Endothelial cell of umbilical vein (primary cell): ENCODE measurements at regions not wholly inside any gene's neighbourhood (a gene's known extent, or its start where the extent isn't known, plus 50 kb on each side); places are given as distances from the start of the nearest gene placed in this dataset.

Source experiments
- BruUV-seq: library from RNA; stranded (reverse); fragments of 400-500 nt; replicated peaks from 2 replicates; lab custom pipeline; 2021; lab: Mats Ljungman, UMichigan
- CTCF ChIA-PET: fragments of 300-600, 350-600 bp; sonication (Branson Sonifier 250); formaldehyde crosslinking; loops from one replicate; lab custom pipeline; 2021; ENCODE audit warnings: antibody characterized with exemption, inconsistent platforms; lab: Charles Lee
- POLR2A ChIA-PET: fragments of 300-600, 350-600 bp; sonication (Branson Sonifier 250); formaldehyde crosslinking; loops from one replicate; lab custom pipeline; 2021; ENCODE audit warnings: antibody characterized with exemption, inconsistent platforms; lab: Charles Lee
- DNase-seq: peaks from one replicate; pipeline ENCODE4 v3.0.0-alpha.2; 2011; ENCODE audit warnings: low read depth, low spot score
- FAIRE-seq: peaks from 2 replicates; lab custom pipeline; 2011; peaks lifted over from hg19 to GRCh38; lab: Jason Lieb, UNC
- H2AFZ ChIP-seq: 2 replicates; pipeline ENCODE4 v1.6.0; 2012; ENCODE audit warnings: low read depth, low read length, control low read depth, inconsistent platforms
- H3K27ac ChIP-seq: 2 replicates; pipeline ENCODE4 v1.5.1; 2011; ENCODE audit warnings: low read depth, mild to moderate bottlenecking, control low read depth, low read length, moderate library complexity; ENCODE audit not compliant: insufficient read depth
- H3K27me3 ChIP-seq, 2 experiments: 2 replicates each; pipeline versions ENCODE4 v1.6.0 to v1.6.1; 2011; ENCODE audit warnings: low read length in 2 of 2, mixed read lengths in 1 of 2; ENCODE audit not compliant: control insufficient read depth in 2 of 2, insufficient read depth in 2 of 2
- H3K36me3 ChIP-seq, 2 experiments: 2 replicates in 1 of 2; 3 replicates in 1 of 2; pipeline ENCODE4 v1.5.1; 2011; ENCODE audit warnings: low read length in 2 of 2, mild to moderate bottlenecking in 1 of 2, moderate library complexity in 1 of 2; ENCODE audit not compliant: control insufficient read depth in 2 of 2, insufficient read depth in 2 of 2; ENCODE audit errors: extremely low read depth in 1 of 2
- H3K4me1 ChIP-seq: 3 replicates; pipeline ENCODE4 v1.5.1; 2011; ENCODE audit warnings: mild to moderate bottlenecking, low read length; ENCODE audit not compliant: control insufficient read depth, insufficient read depth; ENCODE audit errors: extremely low read depth
- H3K4me2 ChIP-seq: 2 replicates; pipeline ENCODE4 v1.6.1; 2011; ENCODE audit warnings: low read length, control low read depth, mixed read lengths; ENCODE audit not compliant: insufficient read depth
- H3K4me3 ChIP-seq, 3 experiments: fragments of 200-600 bp in 1 of 3; sonication (generic), shearing (Covaris generic) in 1 of 3; replicated peaks in 1 of 3; 2 replicates each; pipeline ENCODE4 v1.5.1; 2011 to 2016; ENCODE audit warnings: control low read depth in 3 of 3, low read length in 3 of 3, mild to moderate bottlenecking in 2 of 3, inconsistent platforms in 1 of 3, low read depth in 1 of 3, moderate library complexity in 1 of 3; ENCODE audit not compliant: insufficient read depth in 1 of 3
- H3K79me2 ChIP-seq: 2 replicates; pipeline ENCODE4 v1.6.0; 2012; ENCODE audit warnings: low read length, inconsistent platforms; ENCODE audit not compliant: control insufficient read depth, insufficient read depth
- H3K9ac ChIP-seq: replicated peaks from 2 replicates; pipeline ENCODE3; 2011; ENCODE audit warnings: low read length, control low read depth; ENCODE audit not compliant: insufficient read depth; ENCODE audit errors: extremely low read depth
- H3K9me1 ChIP-seq: replicated peaks from 3 replicates; pipeline ENCODE4 v1.6.0; 2011; ENCODE audit warnings: mild to moderate bottlenecking, low read length; ENCODE audit not compliant: control insufficient read depth, insufficient read depth; ENCODE audit errors: extremely low read depth
- H3K9me3 ChIP-seq: replicated peaks from 2 replicates; pipeline ENCODE4 v1.5.1; 2012; ENCODE audit warnings: low read length, inconsistent platforms; ENCODE audit not compliant: control insufficient read depth, insufficient read depth
- H4K20me1 ChIP-seq: replicated peaks from 2 replicates; pipeline ENCODE3; 2011; ENCODE audit warnings: mild to moderate bottlenecking, low read length; ENCODE audit not compliant: control insufficient read depth, insufficient read depth; ENCODE audit errors: extremely low read depth
- CTCF ChIP-seq, 2 donors: IDR thresholded peaks; 1 replicate in 1 of 2; 2 replicates in 1 of 2; pipeline ENCODE4 v1.5.1; 2011; ENCODE audit warnings: low read length in 2 of 2, mild to moderate bottlenecking in 2 of 2, moderate library complexity in 2 of 2, control low read depth in 1 of 2, inconsistent platforms in 1 of 2, low read depth in 1 of 2; ENCODE audit not compliant: insufficient read depth in 1 of 2; ENCODE audit errors: extremely low read depth in 1 of 2
- GATA2 ChIP-seq: IDR thresholded peaks from 2 replicates; pipeline ENCODE4 v1.7.0; 2011; ENCODE audit warnings: low read depth, mild to moderate bottlenecking, moderate library complexity, mixed read lengths, low read length; ENCODE audit not compliant: insufficient read length, insufficient read depth
- JUN ChIP-seq: IDR thresholded peaks from 2 replicates; pipeline ENCODE4 v1.6.1; 2011; ENCODE audit warnings: borderline replicate concordance, low read depth; ENCODE audit not compliant: insufficient read length, insufficient read depth
- MYC ChIP-seq: IDR thresholded peaks from one replicate; pipeline ENCODE4 v1.6.1; 2011; ENCODE audit warnings: mild to moderate bottlenecking, low read depth, low read length
- POLR2A ChIP-seq: IDR thresholded peaks from 2 replicates; pipeline ENCODE4 v1.6.1; 2012; ENCODE audit warnings: low read depth, mild to moderate bottlenecking, control low read depth, low read length
- POLR2AphosphoS5 ChIP-seq: IDR thresholded peaks from 2 replicates; pipeline ENCODE4 v1.6.1; 2012; ENCODE audit warnings: low read depth, mild to moderate bottlenecking, control low read depth, low read length, moderate library complexity; ENCODE audit not compliant: insufficient read depth
- dilution Hi-C: fragments of 300-500 bp; cut with MboI; formaldehyde crosslinking; loops from one replicate; pipeline ENCODE4 v1.15.0; 2019; ENCODE audit warnings: low sequenced_read_pairs; ENCODE audit not compliant: extremely low pct_ligation_motif_present
- intact Hi-C: fragments of 100-400 bp; cut with micrococcal nuclease; formaldehyde crosslinking; loops from one replicate; pipeline ENCODE4 v1.10.0; 2022

GRCh38 chr10:56973766-56974165 is 612.7 kb upstream of the ZWINT start:
- BruUV-seq, result no TSS peak
- H3K79me2 ChIP-seq, result no peaks in the 10 kb centered on the region
- H3K9me3 ChIP-seq, result peaks cover 2% of the 10 kb centered on the region
- ChIA-PET POLR2A (no interaction called here), CTCF (no interaction called here)
- no peak overlapping the region for H3K9ac ChIP-seq
- H3K4me1 ChIP-seq, result no peaks in the 10 kb centered on the region
- no peak overlapping the region for H3K27ac ChIP-seq
- dilution Hi-C loops, result no loop called here
- intact Hi-C loops, result no loop called here
- TF ChIP-seq POLR2AphosphoS5 (no peak), POLR2A (no peak), MYC (no peak), GATA2 (no peak), CTCF (IDR thresholded peaks at IDR 0.05; ENCODE audit: extremely low read depth in 1 of 2, insufficient read depth in 1 of 2, low read depth in 1 of 2, low read length in 2 of 2) (no peak)
- no peaks in the 10 kb centered on the region for H3K36me3 ChIP-seq
- FAIRE-seq (no peak), DNase-seq (no peak)
- H3K4me2 ChIP-seq, result no peak overlapping the region
- no peak overlapping the region for H2AFZ ChIP-seq
- H4K20me1 ChIP-seq, result no peaks in the 10 kb centered on the region
- no peaks in the 10 kb centered on the region for H3K27me3 ChIP-seq
- no peaks in the 10 kb centered on the region for H3K9me1 ChIP-seq
- H3K4me3 ChIP-seq, result no peak overlapping the region

- FAIRE-seq, result no peak
- H3K79me2 ChIP-seq, result no peaks in the 10 kb centered on the region
Measured at GRCh38 chr10:56943221-56943755, 582.2 kb upstream of the ZWINT start.

More at GRCh38 chr10:56943221-56943755, 582.2 kb upstream of the ZWINT start:
- Histone ChIP-seq H3K27ac (no peak overlapping the region), H3K4me3 (no peak overlapping the region), H3K9me1 (no peaks in the 10 kb centered on the region), H3K9ac (no peak overlapping the region), H3K4me2 (no peak overlapping the region), H3K9me3 (no peaks in the 10 kb centered on the region), H3K27me3 (no peaks in the 10 kb centered on the region), H2AFZ (no peak overlapping the region), H3K36me3 (no peaks in the 10 kb centered on the region), H3K4me1 (no peaks in the 10 kb centered on the region), H4K20me1 (no peaks in the 10 kb centered on the region)
- no peak for DNase-seq
- no peak for TF ChIP-seq JUN
- intact Hi-C loops (no loop called here), dilution Hi-C loops (no loop called here)
- ChIA-PET CTCF (no interaction called here), POLR2A (no interaction called here)
- no TSS peak for BruUV-seq
